CD14-positive monocyte (primary cell): ENCODE measurements at regions not wholly inside any gene's neighbourhood (a gene's known extent, or its start where the extent isn't known, plus 50 kb on each side); places are given as distances from the start of the nearest gene placed in this dataset.

Source experiments
- DNase-seq, 3 donors: peaks; one replicate each; pipeline ENCODE4 v3.0.0-alpha.2; 2011 to 2022
- H2AFZ ChIP-seq: 2 replicates; pipeline ENCODE4 v1.6.0; 2012; ENCODE audit warnings: mild to moderate bottlenecking, low read depth, low read length, inconsistent platforms; ENCODE audit not compliant: insufficient read depth, poor library complexity, severe bottlenecking
- H3K27ac ChIP-seq, 2 donors: 1 replicate in 1 of 2; 2 replicates in 1 of 2; pipeline ENCODE4 v1.5.1; 2012 to 2013; ENCODE audit warnings: low read length in 2 of 2, control low read depth in 1 of 2, inconsistent platforms in 1 of 2, low read depth in 1 of 2, mild to moderate bottlenecking in 1 of 2
- H3K27me3 ChIP-seq, 2 donors: one replicate each; pipeline versions ENCODE4 v1.6.0 to v1.6.1; 2011 to 2013; ENCODE audit warnings: low read length in 2 of 2; ENCODE audit not compliant: control insufficient read depth in 2 of 2, insufficient read depth in 2 of 2
- H3K36me3 ChIP-seq, 2 donors: replicated peaks in 1 of 2; 1 replicate in 1 of 2; 2 replicates in 1 of 2; pipeline versions ENCODE4 v1.5.1 to v1.6.1; 2012 to 2013; ENCODE audit warnings: low read length in 2 of 2, control low read depth in 1 of 2, inconsistent platforms in 1 of 2, mild to moderate bottlenecking in 1 of 2; ENCODE audit not compliant: insufficient read depth in 2 of 2, control insufficient read depth in 1 of 2
- H3K4me1 ChIP-seq, 2 donors: 1 replicate in 1 of 2; 2 replicates in 1 of 2; pipeline versions ENCODE4 v1.5.1 to v1.6.1; 2012 to 2013; ENCODE audit warnings: low read length in 2 of 2, control low read depth in 1 of 2, inconsistent platforms in 1 of 2, mild to moderate bottlenecking in 1 of 2, moderate library complexity in 1 of 2; ENCODE audit not compliant: insufficient read depth in 2 of 2, control insufficient read depth in 1 of 2
- H3K4me2 ChIP-seq: replicated peaks from 2 replicates; pipeline ENCODE3; 2012; ENCODE audit warnings: low read length, moderate library complexity, mild to moderate bottlenecking; ENCODE audit not compliant: poor library complexity, severe bottlenecking; ENCODE audit errors: extremely low read depth
- H3K4me3 ChIP-seq, 3 experiments: fragments of 200-600 bp in 1 of 3; sonication (generic) in 1 of 3; replicated peaks in 1 of 3; 1 replicate in 2 of 3; 2 replicates in 1 of 3; pipeline ENCODE4 v1.5.1; 2011 to 2013; ENCODE audit warnings: low read length in 3 of 3, mild to moderate bottlenecking in 3 of 3, control low read depth in 2 of 3, low read depth in 2 of 3, inconsistent platforms in 1 of 3, moderate library complexity in 1 of 3
- H3K79me2 ChIP-seq: 2 replicates; pipeline ENCODE4 v1.6.0; 2012; ENCODE audit warnings: mild to moderate bottlenecking, control low read depth, inconsistent platforms, low read length, moderate library complexity; ENCODE audit not compliant: insufficient read depth
- H3K9ac ChIP-seq: 2 replicates; pipeline ENCODE4 v1.6.0; 2017; ENCODE audit warnings: low read length, mild to moderate bottlenecking; ENCODE audit not compliant: insufficient read depth, poor library complexity, severe bottlenecking
- H3K9me3 ChIP-seq, 2 donors: replicated peaks in 1 of 2; 1 replicate in 1 of 2; 2 replicates in 1 of 2; pipeline versions ENCODE4 v1.5.1 to v1.6.1; 2012 to 2013; ENCODE audit warnings: low read length in 2 of 2, control low read depth in 1 of 2; ENCODE audit not compliant: control insufficient read depth in 1 of 2, insufficient read depth in 1 of 2
- H4K20me1 ChIP-seq: 2 replicates; pipeline ENCODE4 v1.6.0; 2012; ENCODE audit warnings: mild to moderate bottlenecking, low read length, control low read depth, moderate library complexity; ENCODE audit not compliant: insufficient read depth
- H3K27ac Mint-ChIP-seq, 7 donors: one replicate each; pipeline ENCODE4 v1.8.0; 2020; ENCODE audit warnings: mild to moderate bottlenecking in 7 of 7, mixed read lengths in 7 of 7, moderate library complexity in 6 of 7, inconsistent platforms in 2 of 7
- H3K27me3 Mint-ChIP-seq, 3 donors: one replicate each; pipeline ENCODE4 v1.8.0; 2021 to 2022; ENCODE audit warnings: low read depth in 3 of 3, mild to moderate bottlenecking in 3 of 3, mixed read lengths in 3 of 3, moderate library complexity in 3 of 3, inconsistent platforms in 1 of 3
- H3K36me3 Mint-ChIP-seq, 2 donors: one replicate each; pipeline ENCODE4 v1.8.0; 2020; ENCODE audit warnings: mixed read lengths in 2 of 2, inconsistent platforms in 1 of 2, mild to moderate bottlenecking in 1 of 2
- H3K4me1 Mint-ChIP-seq: one replicate; pipeline ENCODE4 v1.8.0; 2020; ENCODE audit warnings: mild to moderate bottlenecking, mixed read lengths
- H3K4me3 Mint-ChIP-seq, 2 donors: one replicate each; pipeline ENCODE4 v1.8.0; 2020; ENCODE audit warnings: mild to moderate bottlenecking in 2 of 2, mixed read lengths in 2 of 2, moderate library complexity in 1 of 2
- H3K9me3 Mint-ChIP-seq, 7 donors: one replicate each; pipeline ENCODE4 v1.8.0; 2020 to 2022; ENCODE audit warnings: mixed read lengths in 7 of 7, mild to moderate bottlenecking in 6 of 7, moderate library complexity in 6 of 7, inconsistent platforms in 2 of 7
- WGBS: methylation state at CpG from one replicate; pipeline ENCODE4 v1.1.5; 2013; ENCODE audit warnings: missing lambda C conversion rate; ENCODE audit not compliant: insufficient coverage; 5-methylcytosine and 5-hydroxymethylcytosine counted together
- intact Hi-C, 2 donors: fragments of 100-400 bp; cut with micrococcal nuclease; formaldehyde crosslinking; loops; one replicate each; pipeline versions ENCODE4 v1.15.0 to v1.15.1; 2023
- TF ChIP-seq, protein P1 (sequence below): fragments of 200-600 bp; IDR thresholded peaks from one replicate; pipeline ENCODE4 v1.8.0; 2022; ENCODE audit warnings: antibody characterized with exemption, mild to moderate bottlenecking

DNA sequence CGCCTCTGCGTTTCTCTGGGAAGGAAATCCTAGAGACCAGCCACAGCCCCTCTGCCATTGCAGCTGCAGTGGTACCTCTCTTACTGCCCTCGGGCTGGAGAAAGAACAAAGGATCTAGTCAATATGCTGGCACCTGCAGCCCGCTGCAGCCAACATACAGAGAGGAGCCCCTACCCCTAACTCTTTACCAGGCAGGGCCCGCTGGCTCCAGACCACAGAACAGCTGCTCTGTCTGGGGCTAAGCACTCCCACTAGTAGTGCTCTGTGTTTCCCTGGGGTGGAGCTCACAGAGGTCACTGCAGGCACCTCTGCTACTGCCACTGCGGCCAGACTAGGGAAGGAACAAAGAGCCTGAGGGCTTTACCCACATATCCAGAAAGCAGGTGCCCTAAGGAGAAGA is 93.8 kb upstream of the IMPG1 start:
- Histone ChIP-seq H3K9ac (no peak overlapping the region), H3K4me1 (no peaks in the 10 kb centered on the region), H3K4me3 (no peak overlapping the region), H3K79me2 (no peaks in the 10 kb centered on the region), H3K27ac (no peak overlapping the region), H4K20me1 (no peaks in the 10 kb centered on the region), H2AFZ (no peak overlapping the region), H3K4me2 (no peak overlapping the region), H3K36me3 (no peaks in the 10 kb centered on the region), H3K27me3 (no peaks in the 10 kb centered on the region), H3K9me3 (peaks cover 28 to 41% of the 10 kb centered on the region in 2 donors)
- H3K4me3 Mint-ChIP-seq = no peak overlapping the region
- H3K27me3 Mint-ChIP-seq = no peaks in the 10 kb centered on the region
- H3K4me1 Mint-ChIP-seq = no peaks in the 10 kb centered on the region
- peaks cover 12 to 24% (median 18%) of the 10 kb centered on the region in 7 donors for H3K9me3 Mint-ChIP-seq
- H3K27ac Mint-ChIP-seq = no peak overlapping the region
- WGBS = 96% methylated on average over 6 of the region's 6 CpGs
- no peak for DNase-seq
- intact Hi-C loops = no loop called here
- TF ChIP-seq, protein P1, sequence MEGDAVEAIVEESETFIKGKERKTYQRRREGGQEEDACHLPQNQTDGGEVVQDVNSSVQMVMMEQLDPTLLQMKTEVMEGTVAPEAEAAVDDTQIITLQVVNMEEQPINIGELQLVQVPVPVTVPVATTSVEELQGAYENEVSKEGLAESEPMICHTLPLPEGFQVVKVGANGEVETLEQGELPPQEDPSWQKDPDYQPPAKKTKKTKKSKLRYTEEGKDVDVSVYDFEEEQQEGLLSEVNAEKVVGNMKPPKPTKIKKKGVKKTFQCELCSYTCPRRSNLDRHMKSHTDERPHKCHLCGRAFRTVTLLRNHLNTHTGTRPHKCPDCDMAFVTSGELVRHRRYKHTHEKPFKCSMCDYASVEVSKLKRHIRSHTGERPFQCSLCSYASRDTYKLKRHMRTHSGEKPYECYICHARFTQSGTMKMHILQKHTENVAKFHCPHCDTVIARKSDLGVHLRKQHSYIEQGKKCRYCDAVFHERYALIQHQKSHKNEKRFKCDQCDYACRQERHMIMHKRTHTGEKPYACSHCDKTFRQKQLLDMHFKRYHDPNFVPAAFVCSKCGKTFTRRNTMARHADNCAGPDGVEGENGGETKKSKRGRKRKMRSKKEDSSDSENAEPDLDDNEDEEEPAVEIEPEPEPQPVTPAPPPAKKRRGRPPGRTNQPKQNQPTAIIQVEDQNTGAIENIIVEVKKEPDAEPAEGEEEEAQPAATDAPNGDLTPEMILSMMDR = no peak
- H3K36me3 Mint-ChIP-seq = no peaks in the 10 kb centered on the region

DNA sequence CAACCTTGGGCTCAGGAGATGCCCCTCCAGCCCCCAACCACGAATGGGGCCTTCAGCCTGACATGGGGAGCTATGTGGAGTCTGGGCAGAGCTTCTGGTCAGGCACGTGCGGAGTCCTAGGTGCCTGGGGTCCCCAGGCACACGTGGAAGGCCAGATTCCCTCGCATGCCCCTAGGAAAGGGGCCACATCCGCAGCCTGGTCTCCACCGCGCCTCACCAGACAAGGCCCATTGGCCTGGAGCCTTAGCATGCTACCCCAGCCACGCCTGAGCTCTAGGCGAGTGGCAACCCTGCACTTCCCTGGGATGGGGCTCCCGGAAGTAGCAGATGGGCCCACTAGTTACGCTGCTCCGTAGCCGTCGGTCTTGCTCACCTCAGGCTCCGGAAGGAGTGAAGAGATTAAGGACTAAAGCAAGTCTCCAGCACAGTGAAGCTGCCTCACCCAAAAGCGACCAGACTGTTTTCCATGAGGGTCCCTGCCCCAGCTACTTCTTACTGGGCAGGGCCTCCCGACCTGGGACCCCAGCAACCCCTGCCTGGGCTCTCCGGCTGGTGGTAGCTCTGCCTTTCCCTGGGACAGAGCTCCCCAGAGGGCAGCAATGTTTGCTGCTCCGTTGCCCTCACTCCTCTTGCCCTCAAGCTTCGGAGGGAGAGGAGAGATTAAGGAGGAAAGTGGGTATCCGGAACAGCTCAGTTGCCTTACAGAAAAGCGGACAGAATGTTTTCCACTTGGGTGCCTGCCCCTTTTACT is 93.2 kb upstream of the IMPG1 start:
- H3K36me3 Mint-ChIP-seq = no peaks in the 10 kb centered on the region
- H3K9me3 ChIP-seq = peaks cover 28 to 45% of the 10 kb centered on the region in 2 donors
- intact Hi-C loops = no loop called here
- H4K20me1 ChIP-seq = no peaks in the 10 kb centered on the region
- H3K4me3 ChIP-seq = no peak overlapping the region
- no peaks in the 10 kb centered on the region for H3K27me3 ChIP-seq
- no peaks in the 10 kb centered on the region for H3K79me2 ChIP-seq
- 91% methylated on average over 16 of the region's 23 CpGs for WGBS
- H3K4me2 ChIP-seq = no peak overlapping the region
- H3K27me3 Mint-ChIP-seq = no peaks in the 10 kb centered on the region
- no peak overlapping the region for H3K9ac ChIP-seq
- H2AFZ ChIP-seq = no peak overlapping the region
- no peaks in the 10 kb centered on the region for H3K4me1 Mint-ChIP-seq
- H3K36me3 ChIP-seq = no peaks in the 10 kb centered on the region
- H3K27ac ChIP-seq = no peak overlapping the region
- no peaks in the 10 kb centered on the region for H3K4me1 ChIP-seq
- no peak overlapping the region for H3K4me3 Mint-ChIP-seq
- H3K9me3 Mint-ChIP-seq = peaks cover 12 to 30% (median 18%) of the 10 kb centered on the region in 7 donors
- DNase-seq = no peak
- H3K27ac Mint-ChIP-seq = no peak overlapping the region
- TF ChIP-seq, protein P1 = no peak
